GM19455 (cell line): ENCODE measurements at regions not wholly inside any gene's neighbourhood (a gene's known extent, or its start where the extent isn't known, plus 50 kb on each side); places are given as distances from the start of the nearest gene placed in this dataset.

Source experiments
- ATAC-seq: cut with Tn5 transposase; IDR thresholded peaks from one replicate; pipeline ENCODE4 v1.9.1; 2021; ENCODE audit not compliant: unreplicated experiment

DNA sequence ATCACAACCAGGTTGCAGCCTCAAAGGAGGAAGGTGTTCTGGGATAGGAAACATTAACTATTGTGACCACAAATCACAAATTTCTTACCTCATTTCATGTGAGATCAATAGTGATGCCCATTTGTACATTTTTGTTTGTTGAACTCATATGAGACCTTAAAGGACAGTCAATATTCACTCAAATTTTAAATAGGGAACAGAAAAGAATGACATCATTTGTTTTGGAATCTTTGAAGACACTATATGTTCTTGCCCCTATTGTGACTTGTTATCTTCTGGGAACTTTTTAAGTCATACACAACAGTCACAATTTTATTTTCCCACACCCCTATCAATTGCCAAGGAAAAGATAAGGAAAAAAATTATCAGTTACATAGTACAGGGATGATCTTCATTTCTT is 346.5 kb downstream of the ARAP2 start:
- ATAC-seq = no peak

- ATAC-seq = no peak
These were observed 343.7 kb downstream of the ARAP2 start for GRCh38 chr4:35900286-35901243.

GRCh38 chr4:35912174-35912573 is 332.1 kb downstream of the ARAP2 start:
- peak; percentile 73 for ATAC-seq

- ATAC-seq = no peak
These were observed 325.8 kb downstream of the ARAP2 start for GRCh38 chr4:35918491-35918977.

DNA sequence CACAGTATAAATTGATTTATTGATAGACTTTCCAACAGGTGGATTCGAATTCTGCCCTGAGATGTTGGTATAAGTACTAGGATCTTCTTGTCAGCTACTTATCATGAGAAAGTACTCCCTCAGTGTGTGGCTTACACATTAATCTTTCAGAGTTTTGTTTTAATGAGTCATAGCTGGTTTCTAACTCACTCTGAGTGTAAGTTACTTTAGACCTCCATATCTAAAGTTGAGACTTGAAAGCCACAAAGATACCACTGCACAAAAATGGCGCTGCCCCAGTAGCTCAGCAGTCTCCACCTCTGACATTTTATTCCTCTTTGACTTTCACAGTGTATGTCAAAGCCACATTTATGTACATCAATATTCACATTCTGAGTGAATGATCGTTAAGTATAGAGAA is 318.5 kb downstream of the ARAP2 start:
- ATAC-seq = no peak

DNA sequence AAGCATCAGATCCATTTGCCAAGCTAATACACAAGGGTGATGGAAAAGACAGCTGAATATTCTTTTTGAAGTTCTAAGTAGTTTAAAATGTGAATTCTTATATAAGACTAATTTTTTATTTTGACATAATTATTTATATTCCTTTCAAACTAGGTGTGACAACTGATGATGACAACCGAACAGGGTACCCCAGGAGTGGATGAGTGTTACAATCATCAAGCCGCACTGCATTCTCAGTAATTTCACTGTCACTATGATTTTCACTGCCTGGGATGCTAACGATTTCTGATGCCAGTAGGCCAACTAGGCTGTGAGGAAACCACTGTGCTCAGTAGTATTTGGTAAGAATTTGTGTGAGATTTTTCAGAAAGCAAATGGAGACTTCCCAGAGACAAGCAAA is 317.5 kb downstream of the ARAP2 start:
- no peak for ATAC-seq

DNA sequence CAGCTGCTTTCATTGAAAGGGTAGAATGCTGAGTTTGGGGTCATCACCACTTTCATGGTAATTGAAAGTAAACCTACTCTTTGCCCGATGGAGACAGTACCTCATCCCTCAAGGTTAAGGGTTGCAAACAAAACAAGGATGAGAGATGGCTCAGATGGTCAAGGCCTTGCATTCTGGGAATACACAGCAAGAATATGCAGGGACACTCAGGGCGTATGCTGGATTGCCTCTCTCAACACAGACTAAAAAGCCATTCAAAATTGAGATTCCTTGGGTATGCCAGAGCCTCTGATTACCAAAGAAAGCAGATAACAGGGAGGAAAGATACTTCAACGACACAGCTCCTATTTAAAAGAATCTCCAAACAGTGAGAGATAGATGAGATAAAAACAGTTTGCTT is 310.4 kb downstream of the ARAP2 start:
- no peak for ATAC-seq

GRCh38 chr4:35934320-35934981 is 309.9 kb downstream of the ARAP2 start:
- peak; percentile 51 for ATAC-seq

DNA sequence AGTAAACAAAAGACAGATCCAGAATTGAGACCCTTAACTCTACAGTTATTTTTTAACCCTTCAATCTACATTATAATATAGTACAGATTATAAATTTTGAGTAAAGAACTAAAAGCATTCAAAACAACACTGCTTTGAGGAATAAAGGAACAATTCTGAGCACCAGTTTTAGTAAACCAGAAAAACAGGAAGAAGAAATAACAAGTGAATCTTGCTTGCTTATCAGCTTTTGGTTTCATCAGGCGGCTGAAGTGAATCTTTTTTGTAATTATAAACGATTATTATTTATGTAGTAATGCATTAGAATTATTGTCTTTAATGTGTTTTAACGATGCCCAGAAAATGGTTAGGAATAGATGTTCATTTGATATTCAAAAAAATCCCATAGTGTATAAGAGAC is 305.4 kb downstream of the ARAP2 start:
- no peak for ATAC-seq

GRCh38 chr4:35939751-35940150 is 304.6 kb downstream of the ARAP2 start:
- no peak for ATAC-seq

GRCh38 chr4:35942092-35942491 is 302.2 kb downstream of the ARAP2 start:
- no peak for ATAC-seq

- no peak for ATAC-seq
These were observed 300.7 kb downstream of the ARAP2 start for GRCh38 chr4:35943606-35944005.

DNA sequence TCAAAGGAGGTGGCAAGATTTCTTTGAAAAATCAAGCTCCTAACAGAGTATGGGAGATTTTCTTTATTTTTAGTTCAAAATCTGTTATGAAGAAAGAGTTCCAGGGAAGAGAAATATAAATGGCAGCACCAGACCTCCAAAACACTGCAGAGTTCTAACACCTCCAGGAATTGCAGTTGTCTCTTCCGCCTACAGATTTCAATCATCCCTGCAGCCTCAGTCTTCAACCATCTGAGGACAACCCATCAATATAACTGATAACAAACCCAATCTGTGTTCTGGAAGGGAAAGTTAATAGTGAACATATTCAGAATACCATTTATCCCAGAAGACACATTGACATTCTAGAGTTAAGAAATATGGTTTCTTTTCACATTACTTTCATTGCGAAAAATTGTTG is 296.1 kb downstream of the ARAP2 start:
- no peak for ATAC-seq

- ATAC-seq = no peak
These were observed 293.9 kb downstream of the ARAP2 start for GRCh38 chr4:35950442-35950841.

DNA sequence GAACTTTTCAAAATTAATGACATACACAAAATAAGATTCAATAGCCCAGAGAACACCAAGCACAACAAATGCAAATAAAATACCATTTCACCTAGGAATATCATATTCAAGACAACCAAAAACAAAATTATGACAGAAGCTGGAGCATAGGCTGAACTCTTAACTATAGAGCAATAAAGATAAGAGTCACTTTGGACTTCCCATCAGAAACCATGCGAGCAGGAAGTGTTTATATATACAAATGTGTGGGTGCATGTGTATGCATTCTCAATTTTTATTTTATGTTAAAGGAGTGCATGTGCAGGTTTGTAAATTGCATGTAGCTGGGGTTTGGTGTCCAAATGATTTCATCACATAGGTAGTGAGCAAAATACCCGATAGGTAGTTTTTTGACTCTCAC is 291.6 kb downstream of the ARAP2 start:
- no peak for ATAC-seq

GRCh38 chr4:35963383-35963782 is 280.9 kb downstream of the ARAP2 start:
- no peak for ATAC-seq

DNA sequence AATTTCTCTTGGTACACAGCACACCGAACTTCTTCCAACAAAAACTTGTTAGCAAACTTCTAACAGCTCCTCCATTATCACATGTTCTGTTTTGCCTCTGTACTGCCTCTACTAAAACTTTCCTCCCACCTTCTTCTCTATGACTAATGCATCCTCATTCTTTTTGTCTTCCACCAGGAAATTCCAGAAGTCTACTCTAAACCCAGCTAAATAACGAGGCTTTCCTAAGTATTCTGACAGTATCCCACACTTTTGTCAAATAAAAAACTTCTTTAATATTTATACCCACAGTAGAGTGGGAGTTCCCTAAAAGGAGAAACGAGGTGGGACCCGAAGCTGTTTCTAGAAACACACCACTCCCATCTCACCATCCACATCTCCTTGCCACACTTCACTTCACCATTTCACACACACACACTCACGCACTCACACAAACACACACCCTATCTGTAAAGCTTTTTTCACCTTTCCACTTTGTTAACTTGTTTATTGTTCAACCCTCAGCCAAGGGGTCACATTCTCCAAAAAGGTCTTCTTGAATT is 280.3 kb downstream of the ARAP2 start:
- ATAC-seq = no peak

GRCh38 chr4:35965300-35965699 is 279.0 kb downstream of the ARAP2 start:
- no peak for ATAC-seq

- ATAC-seq = no peak
These were observed 277.7 kb downstream of the ARAP2 start for GRCh38 chr4:35966566-35966965.

DNA sequence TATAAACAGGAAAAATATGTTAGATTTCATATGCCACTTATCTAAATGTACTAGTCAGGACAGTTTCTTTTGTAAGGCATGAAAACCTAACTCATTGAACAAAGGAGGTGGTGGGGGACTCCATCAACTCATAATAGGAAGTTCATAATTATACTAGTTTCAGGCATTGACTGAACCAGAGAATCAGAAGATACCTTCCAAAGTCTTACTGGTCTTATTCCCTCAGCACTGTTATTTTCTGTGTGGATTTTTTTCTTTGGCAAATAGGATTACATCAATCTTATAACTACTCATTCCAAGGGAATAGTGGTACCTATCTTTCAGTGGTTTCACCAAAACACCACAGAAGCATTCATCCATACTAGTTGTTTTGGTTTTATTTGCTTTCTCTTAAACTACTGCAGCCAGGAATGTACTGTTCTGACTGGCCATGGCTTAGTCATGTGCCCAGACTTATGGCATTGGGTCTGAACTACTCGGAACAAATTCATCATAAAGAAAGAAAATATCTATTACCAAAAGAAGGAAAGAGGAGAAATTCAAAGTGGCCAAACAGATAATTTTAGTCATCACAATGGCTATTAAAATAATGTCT is 273.9 kb downstream of the ARAP2 start:
- no peak for ATAC-seq

DNA sequence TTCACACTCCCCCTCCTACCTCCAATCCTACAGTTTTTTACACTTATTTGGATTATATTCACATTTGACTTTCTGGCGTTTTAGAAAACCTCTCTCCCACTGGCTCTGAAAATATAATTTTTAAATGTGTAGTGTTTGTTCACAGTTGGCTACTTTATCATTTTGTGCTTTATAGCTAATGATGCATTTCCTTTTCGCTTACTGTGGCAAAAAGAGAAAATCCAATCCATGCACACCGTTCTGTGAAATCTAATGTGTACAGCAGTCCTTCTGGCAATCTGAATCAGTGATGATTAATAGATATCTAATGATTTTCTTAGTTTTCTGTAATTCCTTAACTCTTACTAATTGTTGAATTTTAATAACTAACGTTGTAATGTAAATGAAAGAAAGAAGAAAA is 271.5 kb downstream of the ARAP2 start:
- no peak for ATAC-seq
